OCI-LY3 (cell line): ENCODE measurements at regions not wholly inside any gene's neighbourhood (a gene's known extent, or its start where the extent isn't known, plus 50 kb on each side); places are given as distances from the start of the nearest gene placed in this dataset.

Experiments used
- H2AFZ ChIP-seq: fragments of 200-600, 300-600 bp; shearing (Covaris generic); 2 replicates; pipeline ENCODE4 v1.6.0; 2014; ENCODE audit warnings: antibody characterized with exemption, low read depth, low read length
- H3K27ac ChIP-seq: fragments of 200-600, 300-600 bp; sonication (generic); 2 replicates; pipeline ENCODE4 v1.5.1; 2014; ENCODE audit warnings: mild to moderate bottlenecking, low read length, moderate library complexity, mixed read lengths
- H3K27me3 ChIP-seq: fragments of 200-600, 300-600 bp; sonication (generic); 2 replicates; pipeline ENCODE4 v1.6.1; 2014; ENCODE audit warnings: low read depth, low read length, mixed read lengths
- H3K36me3 ChIP-seq: fragments of 200-600, 300-600 bp; sonication (generic); replicated peaks from 2 replicates; pipeline ENCODE3; 2014; ENCODE audit warnings: low read depth, low read length, mixed read lengths
- H3K4me1 ChIP-seq: fragments of 300-600, 200-600 bp; sonication (generic); 2 replicates; pipeline ENCODE4 v1.6.1; 2014; ENCODE audit warnings: low read length, mixed read lengths
- H3K4me2 ChIP-seq: fragments of 200-600, 300-600 bp; sonication (generic); 2 replicates; pipeline ENCODE4 v1.6.1; 2014; ENCODE audit warnings: low read length, mixed read lengths
- H3K4me3 ChIP-seq: fragments of 300-600, 200-600 bp; sonication (generic); 2 replicates; pipeline ENCODE4 v1.5.1; 2014; ENCODE audit warnings: antibody characterized with exemption, mild to moderate bottlenecking, low read length, moderate library complexity
- H3K79me2 ChIP-seq: fragments of 300-600, 200-600 bp; shearing (Covaris generic); 2 replicates; pipeline ENCODE4 v1.6.1; 2014; ENCODE audit warnings: mild to moderate bottlenecking, low read length, mixed read lengths
- H3K9ac ChIP-seq: fragments of 300-600, 200-600 bp; shearing (Covaris generic); 2 replicates; pipeline ENCODE4 v1.6.0; 2014; ENCODE audit warnings: mild to moderate bottlenecking, low read length, moderate library complexity
- H3K9me3 ChIP-seq: fragments of 200-600, 300-600 bp; shearing (Covaris generic); 2 replicates; pipeline ENCODE4 v1.6.1; 2014; ENCODE audit warnings: low read length, mixed read lengths; ENCODE audit not compliant: insufficient read depth
- H4K20me1 ChIP-seq: fragments of 200-600, 300-600 bp; sonication (generic); 2 replicates; pipeline ENCODE4 v1.6.1; 2016; ENCODE audit warnings: low read length, mixed read lengths; ENCODE audit not compliant: insufficient read depth
- EZH2phosphoT487 ChIP-seq: fragments of 200-600 bp; shearing (Covaris generic); IDR thresholded peaks from 2 replicates; pipeline ENCODE4 v1.6.1; 2018; ENCODE audit warnings: antibody characterized with exemption, mixed run types, low read depth
- TF ChIP-seq, protein P1 (sequence below): fragments of 200-600, 300-600 bp; sonication (generic); IDR thresholded peaks from 2 replicates; pipeline ENCODE4 v1.5.1; 2014; ENCODE audit warnings: antibody characterized with exemption, low read length, low read depth

DNA sequence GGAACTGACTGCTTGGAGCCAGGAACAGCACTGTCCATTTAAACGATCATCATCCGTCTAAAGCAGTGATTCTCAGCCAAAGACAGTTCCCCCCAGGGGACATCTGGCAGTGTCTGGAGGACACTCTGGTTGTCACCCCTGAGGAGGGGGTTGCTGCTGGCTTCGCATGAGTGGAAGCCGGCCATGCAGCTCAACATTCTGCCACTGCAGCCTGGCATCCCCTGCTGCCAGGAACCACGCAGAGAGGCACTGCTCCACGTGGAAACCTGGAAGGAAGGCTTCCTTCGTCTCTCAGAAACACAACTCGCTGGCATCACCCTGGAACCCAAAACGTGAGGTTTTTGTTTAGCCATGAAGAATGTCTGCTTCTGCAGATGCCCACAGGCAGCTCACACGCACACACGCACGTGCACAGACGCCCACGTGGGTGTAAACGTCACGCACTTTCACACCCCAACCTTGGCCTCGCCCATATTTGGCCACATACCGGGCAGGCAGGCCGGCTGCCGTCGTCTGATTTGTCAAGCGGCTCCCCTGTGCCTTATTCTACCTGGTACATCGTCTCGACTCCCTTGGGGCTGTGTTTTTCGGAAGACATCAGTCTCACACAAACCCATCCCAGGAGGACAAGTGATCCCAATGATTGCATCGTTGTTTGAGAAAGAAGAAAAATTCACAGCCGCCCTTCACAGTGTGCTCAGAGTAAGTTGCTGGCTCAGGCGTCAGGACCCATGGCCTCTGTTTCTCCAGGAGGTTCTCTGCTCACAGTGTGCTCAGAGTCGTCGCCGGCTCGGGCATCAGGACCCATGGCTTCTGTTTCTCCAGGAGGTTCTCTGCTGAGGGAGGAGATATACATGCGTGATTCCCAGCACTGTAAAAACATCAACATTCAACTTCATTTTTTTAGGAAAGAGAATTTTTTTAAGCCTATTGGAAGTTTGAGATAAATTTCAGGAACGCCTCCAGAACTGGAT is 127.2 kb upstream of the PPP2R2D start:
- TF ChIP-seq, protein P1, sequence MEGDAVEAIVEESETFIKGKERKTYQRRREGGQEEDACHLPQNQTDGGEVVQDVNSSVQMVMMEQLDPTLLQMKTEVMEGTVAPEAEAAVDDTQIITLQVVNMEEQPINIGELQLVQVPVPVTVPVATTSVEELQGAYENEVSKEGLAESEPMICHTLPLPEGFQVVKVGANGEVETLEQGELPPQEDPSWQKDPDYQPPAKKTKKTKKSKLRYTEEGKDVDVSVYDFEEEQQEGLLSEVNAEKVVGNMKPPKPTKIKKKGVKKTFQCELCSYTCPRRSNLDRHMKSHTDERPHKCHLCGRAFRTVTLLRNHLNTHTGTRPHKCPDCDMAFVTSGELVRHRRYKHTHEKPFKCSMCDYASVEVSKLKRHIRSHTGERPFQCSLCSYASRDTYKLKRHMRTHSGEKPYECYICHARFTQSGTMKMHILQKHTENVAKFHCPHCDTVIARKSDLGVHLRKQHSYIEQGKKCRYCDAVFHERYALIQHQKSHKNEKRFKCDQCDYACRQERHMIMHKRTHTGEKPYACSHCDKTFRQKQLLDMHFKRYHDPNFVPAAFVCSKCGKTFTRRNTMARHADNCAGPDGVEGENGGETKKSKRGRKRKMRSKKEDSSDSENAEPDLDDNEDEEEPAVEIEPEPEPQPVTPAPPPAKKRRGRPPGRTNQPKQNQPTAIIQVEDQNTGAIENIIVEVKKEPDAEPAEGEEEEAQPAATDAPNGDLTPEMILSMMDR, result no peak
- TF ChIP-seq EZH2phosphoT487, result no peak
- Histone ChIP-seq H3K36me3 (no peaks in the 10 kb centered on the region), H3K79me2 (no peaks in the 10 kb centered on the region), H2AFZ (no peak overlapping the region), H3K27ac (no peak overlapping the region), H3K4me1 (no peaks in the 10 kb centered on the region), H3K4me2 (no peak overlapping the region), H3K27me3 (no peaks in the 10 kb centered on the region), H4K20me1 (no peaks in the 10 kb centered on the region), H3K9me3 (no peaks in the 10 kb centered on the region), H3K9ac (no peak overlapping the region), H3K4me3 (no peak overlapping the region)

DNA sequence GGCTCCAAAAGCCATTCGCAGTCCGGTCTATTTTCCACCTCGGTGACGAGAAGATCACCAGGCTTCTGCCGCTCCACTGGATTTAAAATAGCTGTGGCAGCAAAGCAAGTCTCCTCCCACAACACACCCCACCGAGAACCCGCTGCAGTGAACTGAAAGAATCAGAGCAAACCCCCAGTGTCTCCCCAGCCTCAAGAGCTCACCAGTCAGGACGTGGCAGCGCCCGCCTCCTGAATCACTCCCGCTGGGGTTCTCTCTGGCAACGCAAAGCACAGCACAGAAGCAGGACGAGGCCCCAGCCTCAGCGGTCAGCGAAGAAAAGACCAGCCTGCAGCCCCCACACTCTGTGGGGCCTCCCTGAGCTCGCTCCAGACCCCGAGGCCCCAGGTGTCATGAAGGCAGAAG is 126.1 kb upstream of the PPP2R2D start:
- no peaks in the 10 kb centered on the region for H3K4me1 ChIP-seq
- TF ChIP-seq, protein P1, result no peak
- no peak for TF ChIP-seq EZH2phosphoT487
- H3K27me3 ChIP-seq, result no peaks in the 10 kb centered on the region
- no peak overlapping the region for H3K4me2 ChIP-seq
- H3K36me3 ChIP-seq, result no peaks in the 10 kb centered on the region
- no peaks in the 10 kb centered on the region for H4K20me1 ChIP-seq
- no peak overlapping the region for H3K4me3 ChIP-seq
- no peaks in the 10 kb centered on the region for H3K79me2 ChIP-seq
- no peak overlapping the region for H2AFZ ChIP-seq
- H3K27ac ChIP-seq, result no peak overlapping the region
- H3K9ac ChIP-seq, result no peak overlapping the region
- no peaks in the 10 kb centered on the region for H3K9me3 ChIP-seq

DNA sequence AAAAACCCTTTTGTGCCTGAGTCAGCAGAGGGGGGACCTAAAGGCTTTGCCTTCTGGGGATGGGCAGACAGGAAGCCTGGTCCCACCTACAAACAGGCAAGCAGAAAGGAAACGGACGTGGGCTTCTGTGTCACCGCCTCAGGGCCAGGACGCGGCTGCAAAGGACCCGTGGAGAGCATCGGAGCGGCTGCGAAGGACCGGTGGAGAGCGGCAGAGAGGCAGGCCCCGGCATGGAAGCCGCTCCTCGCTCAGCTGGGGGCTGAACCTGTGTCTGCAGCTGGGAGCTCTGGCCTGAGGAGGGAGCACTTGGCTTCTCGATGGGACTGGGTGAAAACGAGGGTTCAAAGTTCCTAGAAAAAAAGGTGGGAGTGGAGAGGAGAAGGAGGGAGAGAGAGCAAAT is 125.4 kb upstream of the PPP2R2D start:
- no peak overlapping the region for H3K4me2 ChIP-seq
- no peaks in the 10 kb centered on the region for H3K9me3 ChIP-seq

DNA sequence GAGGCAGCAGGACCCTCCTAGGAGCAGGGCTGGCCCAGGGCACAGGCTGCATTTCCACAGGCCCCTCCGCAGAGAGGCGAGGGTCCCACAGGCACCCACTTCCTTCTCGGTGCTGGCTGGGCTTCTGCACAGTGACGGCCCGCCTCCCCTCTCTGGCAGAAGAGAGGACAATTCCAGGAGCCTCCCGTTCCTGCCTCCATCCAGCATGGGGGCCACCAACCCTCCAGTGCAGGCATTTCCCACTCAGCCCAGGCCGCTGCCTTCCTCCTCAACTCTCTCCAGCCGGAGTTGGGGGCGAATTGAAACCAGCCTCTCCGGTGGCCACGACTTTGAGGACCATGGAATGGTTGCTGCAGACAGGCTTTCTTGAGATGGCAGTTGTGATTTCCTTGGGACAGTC is 125.0 kb upstream of the PPP2R2D start:
- H3K79me2 ChIP-seq, result no peaks in the 10 kb centered on the region
- no peak overlapping the region for H3K4me3 ChIP-seq
- H3K4me2 ChIP-seq, result no peak overlapping the region
- H2AFZ ChIP-seq, result no peak overlapping the region
- H3K27me3 ChIP-seq, result no peaks in the 10 kb centered on the region
- H3K4me1 ChIP-seq, result no peaks in the 10 kb centered on the region
- H4K20me1 ChIP-seq, result no peaks in the 10 kb centered on the region
- no peaks in the 10 kb centered on the region for H3K36me3 ChIP-seq
- TF ChIP-seq, protein P1, result no peak
- no peak for TF ChIP-seq EZH2phosphoT487
- no peaks in the 10 kb centered on the region for H3K9me3 ChIP-seq
- H3K27ac ChIP-seq, result no peak overlapping the region
- H3K9ac ChIP-seq, result no peak overlapping the region

More for the DNA sequence above, 125.4 kb upstream of the PPP2R2D start:
- Histone ChIP-seq H3K27me3 (no peaks in the 10 kb centered on the region), H3K79me2 (no peaks in the 10 kb centered on the region), H3K9ac (no peak overlapping the region), H3K36me3 (no peaks in the 10 kb centered on the region), H4K20me1 (no peaks in the 10 kb centered on the region), H3K27ac (no peak overlapping the region), H3K4me3 (no peak overlapping the region), H3K4me1 (no peaks in the 10 kb centered on the region), H2AFZ (no peak overlapping the region)
- TF ChIP-seq EZH2phosphoT487, result no peak
- TF ChIP-seq, protein P1, result no peak
